ENCODE measurements at regions not wholly inside any gene's neighbourhood (a gene's known extent, or its start where the extent isn't known, plus 50 kb on each side); places are given as distances from the start of the nearest gene placed in this dataset.

DNA sequence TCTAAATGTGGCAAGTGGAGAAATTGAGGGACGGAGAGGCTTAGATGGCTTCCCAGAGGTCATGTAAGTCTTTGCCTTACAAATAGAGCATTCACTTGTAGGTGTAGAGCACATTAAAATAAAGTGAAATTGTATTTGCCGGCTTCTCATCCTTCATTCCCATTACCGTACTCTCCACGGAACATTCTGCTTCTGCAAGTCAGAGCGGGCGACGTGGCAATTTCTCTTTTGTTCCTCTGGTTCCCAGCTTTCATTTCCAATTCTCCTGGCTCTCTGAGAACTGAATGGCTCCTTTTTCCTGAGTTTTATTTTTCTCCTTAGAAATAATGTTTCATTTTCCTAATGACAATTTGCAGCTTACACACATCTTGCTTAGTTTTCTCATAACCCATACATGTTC, 51.3 kb upstream of the PFKP start:
- no peak for ATAC-seq (ENCODE audit: insufficient read depth, low read depth)
- Histone ChIP-seq H3K27me3 (ENCODE audit: insufficient read depth, low read length, poor library complexity) (peaks cover 2% of the 10 kb centered on the region), H3K36me3 (ENCODE audit: insufficient read depth, low read length) (no peaks in the 10 kb centered on the region), H3K4me3 (ENCODE audit: low read depth in 1 of 2, low read length in 2 of 2) (no peak overlapping the region), H3K79me2 (ENCODE audit: insufficient read depth, low read length) (no peaks in the 10 kb centered on the region), H3K4me2 (ENCODE audit: insufficient read depth, low read length) (no peak overlapping the region), H3K27ac (ENCODE audit: low read length) (no peak overlapping the region), H3K4me1 (ENCODE audit: insufficient read depth, low read length) (no peaks in the 10 kb centered on the region), H4K20me1 (ENCODE audit: insufficient read depth, low read length) (no peaks in the 10 kb centered on the region), H3K9ac (ENCODE audit: low read depth, low read length) (no peak overlapping the region), H3K9me3 (ENCODE audit: insufficient read depth, low read length, severe bottlenecking) (peaks cover 2% of the 10 kb centered on the region), H2AFZ (ENCODE audit: low read depth, low read length) (no peak overlapping the region)
- DNase-seq: no peak
- no peak for TF ChIP-seq EZH2 (IDR thresholded peaks at IDR 0.05; ENCODE audit: borderline replicate concordance, low read depth, low read length, severe bottlenecking)
- TF ChIP-seq, protein P1, sequence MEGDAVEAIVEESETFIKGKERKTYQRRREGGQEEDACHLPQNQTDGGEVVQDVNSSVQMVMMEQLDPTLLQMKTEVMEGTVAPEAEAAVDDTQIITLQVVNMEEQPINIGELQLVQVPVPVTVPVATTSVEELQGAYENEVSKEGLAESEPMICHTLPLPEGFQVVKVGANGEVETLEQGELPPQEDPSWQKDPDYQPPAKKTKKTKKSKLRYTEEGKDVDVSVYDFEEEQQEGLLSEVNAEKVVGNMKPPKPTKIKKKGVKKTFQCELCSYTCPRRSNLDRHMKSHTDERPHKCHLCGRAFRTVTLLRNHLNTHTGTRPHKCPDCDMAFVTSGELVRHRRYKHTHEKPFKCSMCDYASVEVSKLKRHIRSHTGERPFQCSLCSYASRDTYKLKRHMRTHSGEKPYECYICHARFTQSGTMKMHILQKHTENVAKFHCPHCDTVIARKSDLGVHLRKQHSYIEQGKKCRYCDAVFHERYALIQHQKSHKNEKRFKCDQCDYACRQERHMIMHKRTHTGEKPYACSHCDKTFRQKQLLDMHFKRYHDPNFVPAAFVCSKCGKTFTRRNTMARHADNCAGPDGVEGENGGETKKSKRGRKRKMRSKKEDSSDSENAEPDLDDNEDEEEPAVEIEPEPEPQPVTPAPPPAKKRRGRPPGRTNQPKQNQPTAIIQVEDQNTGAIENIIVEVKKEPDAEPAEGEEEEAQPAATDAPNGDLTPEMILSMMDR (IDR thresholded peaks at IDR 0.05; ENCODE audit: borderline replicate concordance, extremely low read depth, low read length, poor library complexity, severe bottlenecking): no peak

DNA sequence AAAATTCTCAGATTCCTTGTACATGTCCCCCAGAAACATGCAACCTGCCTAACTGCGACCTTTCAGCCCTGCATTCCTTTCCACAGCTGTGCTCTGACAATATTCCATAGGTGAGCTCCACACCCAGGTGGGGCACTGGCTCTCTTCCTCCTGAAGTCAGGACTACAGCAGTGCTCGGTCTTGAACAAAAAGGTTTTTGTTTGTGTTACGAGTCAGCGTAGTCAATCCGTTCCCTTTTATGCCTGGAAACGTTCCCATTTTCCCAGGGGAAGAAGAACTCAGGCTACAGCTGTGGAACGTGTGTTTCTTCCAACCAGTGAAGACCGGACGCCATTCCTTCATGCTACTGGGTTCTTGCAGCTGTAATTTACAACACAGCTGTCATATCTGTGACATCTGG, 52.4 kb upstream of the PFKP start:
- ATAC-seq (ENCODE audit: insufficient read depth, low read depth) (no peak), DNase-seq (no peak)
- Histone ChIP-seq H2AFZ (ENCODE audit: low read depth, low read length) (no peak overlapping the region), H3K4me1 (ENCODE audit: insufficient read depth, low read length) (no peaks in the 10 kb centered on the region), H3K4me2 (ENCODE audit: insufficient read depth, low read length) (no peak overlapping the region), H3K27ac (ENCODE audit: low read length) (no peak overlapping the region), H4K20me1 (ENCODE audit: insufficient read depth, low read length) (no peaks in the 10 kb centered on the region), H3K36me3 (ENCODE audit: insufficient read depth, low read length) (no peaks in the 10 kb centered on the region), H3K27me3 (ENCODE audit: insufficient read depth, low read length, poor library complexity) (peaks cover 2% of the 10 kb centered on the region), H3K4me3 (ENCODE audit: low read depth in 1 of 2, low read length in 2 of 2) (no peak overlapping the region), H3K9me3 (ENCODE audit: insufficient read depth, low read length, severe bottlenecking) (peaks cover 2% of the 10 kb centered on the region), H3K9ac (ENCODE audit: low read depth, low read length) (no peak overlapping the region), H3K79me2 (ENCODE audit: insufficient read depth, low read length) (no peaks in the 10 kb centered on the region)
- TF ChIP-seq, protein P1 (IDR thresholded peaks at IDR 0.05; ENCODE audit: borderline replicate concordance, extremely low read depth, low read length, poor library complexity, severe bottlenecking): no peak
- no peak for TF ChIP-seq EZH2 (IDR thresholded peaks at IDR 0.05; ENCODE audit: borderline replicate concordance, low read depth, low read length, severe bottlenecking)

DNA sequence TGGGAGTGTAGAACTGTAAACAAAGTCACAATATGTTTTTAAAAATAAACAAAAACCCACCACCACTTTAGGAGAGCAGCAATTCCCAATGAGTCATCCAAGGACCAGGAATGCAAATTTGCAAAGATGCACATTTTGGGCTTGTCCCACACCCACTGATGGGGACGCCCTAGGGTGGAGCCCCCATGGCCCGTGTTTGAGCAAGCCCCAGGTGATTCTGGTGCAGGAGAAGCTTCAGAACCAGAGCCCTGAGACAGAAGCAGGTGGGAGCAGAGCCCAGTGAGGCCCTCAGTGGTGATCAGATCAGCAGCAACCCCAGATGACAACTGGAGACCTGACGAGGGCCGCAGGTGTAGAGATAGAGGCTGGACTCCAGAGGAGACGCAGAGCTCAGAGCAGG, 55.1 kb upstream of the PFKP start:
- Histone ChIP-seq H2AFZ (ENCODE audit: low read depth, low read length) (no peak overlapping the region), H3K79me2 (ENCODE audit: insufficient read depth, low read length) (no peaks in the 10 kb centered on the region), H4K20me1 (ENCODE audit: insufficient read depth, low read length) (no peaks in the 10 kb centered on the region), H3K27me3 (ENCODE audit: insufficient read depth, low read length, poor library complexity) (peaks cover 2% of the 10 kb centered on the region), H3K4me1 (ENCODE audit: insufficient read depth, low read length) (no peaks in the 10 kb centered on the region), H3K4me2 (ENCODE audit: insufficient read depth, low read length) (no peak overlapping the region), H3K9ac (ENCODE audit: low read depth, low read length) (no peak overlapping the region), H3K27ac (ENCODE audit: low read length) (no peak overlapping the region), H3K36me3 (ENCODE audit: insufficient read depth, low read length) (no peaks in the 10 kb centered on the region), H3K9me3 (ENCODE audit: insufficient read depth, low read length, severe bottlenecking) (peaks cover 2% of the 10 kb centered on the region), H3K4me3 (ENCODE audit: low read depth in 1 of 2, low read length in 2 of 2) (no peak overlapping the region)
- DNase-seq: no peak
- no peak for TF ChIP-seq EZH2 (IDR thresholded peaks at IDR 0.05; ENCODE audit: borderline replicate concordance, low read depth, low read length, severe bottlenecking)
- no peak for ATAC-seq (ENCODE audit: insufficient read depth, low read depth)

DNA sequence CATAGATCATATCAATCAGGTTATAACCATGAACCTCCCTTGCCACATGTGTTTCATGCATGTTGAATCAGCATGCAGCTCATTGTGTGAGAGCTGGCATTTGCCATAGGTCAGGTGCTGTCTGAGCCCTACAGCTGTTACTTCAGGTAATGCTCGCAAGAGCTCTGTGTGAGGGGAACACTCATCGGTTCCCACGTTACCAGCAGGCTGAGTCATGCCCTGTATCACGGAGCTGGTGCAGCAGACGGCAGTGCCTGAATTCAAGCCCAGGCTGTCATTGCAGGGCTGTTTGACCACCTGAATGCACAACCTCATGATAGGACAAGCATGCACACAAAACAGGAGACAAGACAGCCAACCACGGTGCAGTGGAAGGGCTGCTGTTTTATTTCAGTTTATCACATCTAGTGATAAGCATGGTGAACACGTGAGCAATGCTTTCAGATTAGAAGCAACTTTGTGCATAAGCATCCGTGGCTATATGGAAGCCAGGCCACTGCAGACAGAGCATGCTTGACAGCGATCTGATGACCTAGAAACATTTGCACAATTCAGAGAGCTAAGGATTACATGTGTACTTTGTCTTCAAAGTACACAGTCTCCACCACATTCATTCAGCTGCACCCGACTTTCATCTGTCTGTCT, 56.4 kb upstream of the PFKP start:
- no peaks in the 10 kb centered on the region for H4K20me1 ChIP-seq (ENCODE audit: insufficient read depth, low read length)
- DNase-seq (no peak), ATAC-seq (ENCODE audit: insufficient read depth, low read depth) (no peak)
- no peaks in the 10 kb centered on the region for H3K36me3 ChIP-seq (ENCODE audit: insufficient read depth, low read length)
- TF ChIP-seq EZH2 (IDR thresholded peaks at IDR 0.05; ENCODE audit: borderline replicate concordance, low read depth, low read length, severe bottlenecking): no peak
- TF ChIP-seq, protein P1 (IDR thresholded peaks at IDR 0.05; ENCODE audit: borderline replicate concordance, extremely low read depth, low read length, poor library complexity, severe bottlenecking): no peak
- no peak overlapping the region for H3K4me2 ChIP-seq (ENCODE audit: insufficient read depth, low read length)
- H3K79me2 ChIP-seq (ENCODE audit: insufficient read depth, low read length): no peaks in the 10 kb centered on the region
- no peak overlapping the region for H3K27ac ChIP-seq (ENCODE audit: low read length)
- H3K27me3 ChIP-seq (ENCODE audit: insufficient read depth, low read length, poor library complexity): peaks cover 2% of the 10 kb centered on the region
- no peak overlapping the region for H3K4me3 ChIP-seq (ENCODE audit: low read depth in 1 of 2, low read length in 2 of 2)
- no peak overlapping the region for H3K9ac ChIP-seq (ENCODE audit: low read depth, low read length)
- H3K4me1 ChIP-seq (ENCODE audit: insufficient read depth, low read length): no peaks in the 10 kb centered on the region
- H3K9me3 ChIP-seq (ENCODE audit: insufficient read depth, low read length, severe bottlenecking): peaks cover 2% of the 10 kb centered on the region
- no peak overlapping the region for H2AFZ ChIP-seq (ENCODE audit: low read depth, low read length)

Data from DND-41 (cell line).